NCI-H345 (cell line): ENCODE measurements at regions not wholly inside any gene's neighbourhood (a gene's known extent, or its start where the extent isn't known, plus 50 kb on each side); places are given as distances from the start of the nearest gene placed in this dataset.
"Not testable (repeated sequence)": the region's sequence is repeated elsewhere in the genome, so short reads cannot be mapped to it uniquely, and the experiment has no call there.

Experiments used
- DNase-seq: peaks from one replicate; lab custom pipeline; 2025; lab: John Stamatoyannopoulos, UW

DNA sequence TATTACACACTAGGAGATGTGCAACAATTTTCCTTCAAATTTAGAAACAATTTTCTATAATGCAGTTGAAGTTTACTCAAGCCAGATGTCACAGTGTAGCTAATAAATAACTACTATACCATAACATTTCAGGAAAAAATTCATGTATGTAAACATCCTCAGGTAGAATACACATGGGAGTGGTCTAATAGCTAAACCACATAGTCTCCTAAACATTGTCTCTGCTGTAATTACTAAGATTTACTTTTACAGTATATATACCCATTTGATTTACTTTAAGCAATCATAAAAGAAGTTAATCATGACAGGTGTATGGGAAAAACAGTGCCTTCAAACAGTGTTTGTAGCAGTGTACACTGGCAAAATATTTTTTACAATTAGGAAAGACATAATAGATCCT is 110.1 kb upstream of the GRM7 start:
- DNase-seq: no peak

DNA sequence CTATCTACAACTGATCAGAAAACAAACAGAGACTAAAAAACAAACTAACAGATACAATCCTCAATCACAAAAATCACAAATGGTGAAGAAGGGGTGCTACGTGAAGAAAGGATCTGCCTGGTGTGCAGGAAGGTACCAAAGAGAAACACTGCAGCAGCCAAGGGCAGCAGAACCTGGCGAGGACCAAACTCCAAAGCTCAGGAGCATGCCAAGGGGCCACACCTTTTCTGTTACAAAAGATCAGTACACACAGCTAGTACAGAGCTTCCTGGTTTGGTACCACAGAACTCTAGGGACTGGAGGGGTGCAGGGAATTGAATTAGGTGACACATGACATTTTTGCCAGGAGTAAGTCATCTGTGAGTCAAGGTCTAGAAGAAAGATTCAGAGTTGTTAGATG is 107.4 kb upstream of the GRM7 start:
- DNase-seq: no peak

DNA sequence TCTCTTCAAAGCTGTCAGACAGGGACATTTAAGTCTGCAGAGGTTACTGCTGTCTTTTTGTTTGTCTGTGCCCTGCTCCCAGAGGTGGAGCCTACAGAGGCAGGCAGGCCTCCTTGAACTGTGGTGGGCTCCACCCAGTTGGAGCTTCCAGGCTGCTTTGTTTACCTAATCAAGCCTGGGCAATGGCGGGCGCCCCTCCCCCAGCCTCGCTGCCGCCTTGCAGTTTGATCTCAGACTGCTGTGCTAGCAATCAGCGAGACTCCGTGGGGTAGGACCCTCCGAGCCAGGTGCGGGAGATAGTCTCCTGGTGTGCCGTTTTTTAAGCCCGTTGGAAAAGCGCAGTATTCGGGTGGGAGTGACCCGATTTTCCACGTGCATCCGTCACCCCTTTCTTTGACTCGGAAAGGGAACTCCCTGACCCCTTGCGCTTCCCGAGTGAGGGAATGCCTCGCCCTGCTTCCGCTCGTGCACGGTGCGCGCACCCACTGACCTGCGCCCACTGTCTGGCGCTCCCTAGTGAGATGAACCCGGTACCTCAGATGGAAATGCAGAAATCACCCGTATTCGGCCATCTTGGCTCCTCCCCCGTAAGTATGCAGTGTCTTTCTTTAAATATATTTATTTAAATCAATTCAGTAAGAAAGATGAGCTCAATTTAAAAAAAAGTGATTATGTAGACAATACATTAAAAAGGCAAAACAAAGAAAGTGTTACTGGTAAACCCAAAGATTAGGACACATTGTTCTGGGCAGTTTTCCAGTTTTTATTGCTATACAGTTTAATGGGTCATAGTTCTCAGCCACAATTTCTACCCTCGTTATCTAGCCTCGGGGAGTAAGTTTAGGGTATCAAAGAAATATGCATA is 91.2 kb upstream of the GRM7 start:
- not testable (repeated sequence) for DNase-seq

DNA sequence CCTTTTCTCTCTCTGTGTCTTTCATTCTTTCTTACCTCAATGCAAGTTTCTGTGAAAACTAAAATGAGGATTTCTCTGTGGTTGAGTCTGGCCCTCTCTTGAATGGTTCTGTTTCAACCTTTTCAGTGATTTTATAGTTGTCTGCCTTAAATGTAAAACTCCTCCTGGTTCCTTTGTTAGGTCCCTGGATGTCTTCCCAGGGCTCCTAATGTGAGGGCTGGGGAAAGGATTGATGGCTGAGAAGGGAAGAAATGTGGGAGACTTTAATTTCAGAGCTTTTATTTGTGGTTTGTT is 90.6 kb upstream of the GRM7 start:
- DNase-seq: no peak

DNA sequence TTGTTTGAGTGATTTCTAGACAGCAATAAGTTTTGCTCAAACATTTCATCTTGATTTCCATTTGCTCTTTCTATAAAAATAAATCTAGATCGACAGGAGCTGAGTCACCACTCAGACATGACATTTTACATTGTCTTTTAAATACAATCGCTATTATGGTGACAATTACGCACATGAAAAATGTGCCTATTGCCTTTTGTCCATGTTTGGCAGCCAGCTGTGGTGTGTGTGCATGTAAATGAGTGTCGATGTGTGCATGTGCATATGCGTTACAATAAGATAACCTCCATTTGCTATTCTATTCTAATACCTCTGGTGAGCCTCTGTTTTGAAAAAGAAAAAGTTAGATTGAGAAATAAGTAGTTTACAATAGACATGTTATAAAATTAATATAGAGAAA is 89.7 kb upstream of the GRM7 start:
- no peak for DNase-seq

GRCh38 chr3:6779140-6779539 is 81.8 kb upstream of the GRM7 start:
- no peak for DNase-seq

DNA sequence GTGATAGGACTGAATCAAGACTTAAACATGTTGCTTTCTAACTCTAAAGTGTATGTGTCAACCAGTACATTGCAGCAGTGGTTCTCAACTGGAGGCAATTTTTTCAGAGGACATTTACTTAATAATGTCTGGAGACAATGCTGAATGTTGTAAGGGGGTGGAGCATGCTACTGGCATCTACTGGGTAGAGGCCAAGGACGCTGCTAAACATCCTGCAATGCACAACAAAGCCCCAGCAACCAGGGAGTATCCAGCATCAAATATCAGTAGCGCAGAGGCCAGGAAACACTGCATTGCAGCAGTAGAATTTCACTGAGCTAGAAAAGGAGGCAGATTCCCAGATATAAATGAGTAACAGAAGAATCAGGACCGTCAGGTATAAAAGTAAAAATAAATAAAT is 79.8 kb upstream of the GRM7 start:
- DNase-seq: no peak

DNA sequence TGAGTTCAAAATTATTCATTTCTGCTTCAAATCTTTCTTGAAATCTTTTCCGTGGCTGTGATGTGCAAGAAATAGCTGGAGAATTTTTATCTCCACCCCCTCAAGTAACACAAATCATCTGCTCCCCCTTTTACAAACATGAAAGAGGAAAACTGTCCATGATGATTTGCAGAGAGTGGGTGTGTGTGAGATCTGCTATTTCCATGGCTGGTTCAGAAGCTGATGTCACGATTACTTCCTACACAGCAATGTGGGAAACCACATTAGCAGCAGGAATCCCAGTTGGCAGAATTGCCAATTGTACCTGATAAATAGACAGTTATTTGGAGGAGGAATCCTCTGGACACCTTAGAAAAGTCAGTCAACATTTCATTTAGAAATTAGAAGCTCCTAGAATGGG is 75.2 kb upstream of the GRM7 start:
- no peak for DNase-seq

DNA sequence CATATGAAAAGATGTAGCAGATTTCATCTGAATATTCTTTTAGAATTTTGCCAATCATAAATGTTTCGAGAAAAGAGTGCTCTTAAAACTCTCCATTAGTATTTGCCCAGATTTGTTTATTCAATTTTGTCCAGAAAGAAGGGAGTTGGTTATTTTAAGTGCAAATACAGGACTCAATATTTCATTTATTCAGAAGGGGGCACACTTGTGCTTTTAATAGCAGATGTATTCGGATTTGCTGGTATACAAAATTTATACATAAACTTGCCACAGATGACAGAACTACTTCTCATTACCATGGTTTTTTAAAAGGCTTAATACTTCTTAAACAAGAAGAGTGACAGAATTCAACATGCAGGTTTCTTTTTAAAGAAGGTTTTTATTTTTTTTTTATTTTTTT is 69.8 kb upstream of the GRM7 start:
- no peak for DNase-seq

DNA sequence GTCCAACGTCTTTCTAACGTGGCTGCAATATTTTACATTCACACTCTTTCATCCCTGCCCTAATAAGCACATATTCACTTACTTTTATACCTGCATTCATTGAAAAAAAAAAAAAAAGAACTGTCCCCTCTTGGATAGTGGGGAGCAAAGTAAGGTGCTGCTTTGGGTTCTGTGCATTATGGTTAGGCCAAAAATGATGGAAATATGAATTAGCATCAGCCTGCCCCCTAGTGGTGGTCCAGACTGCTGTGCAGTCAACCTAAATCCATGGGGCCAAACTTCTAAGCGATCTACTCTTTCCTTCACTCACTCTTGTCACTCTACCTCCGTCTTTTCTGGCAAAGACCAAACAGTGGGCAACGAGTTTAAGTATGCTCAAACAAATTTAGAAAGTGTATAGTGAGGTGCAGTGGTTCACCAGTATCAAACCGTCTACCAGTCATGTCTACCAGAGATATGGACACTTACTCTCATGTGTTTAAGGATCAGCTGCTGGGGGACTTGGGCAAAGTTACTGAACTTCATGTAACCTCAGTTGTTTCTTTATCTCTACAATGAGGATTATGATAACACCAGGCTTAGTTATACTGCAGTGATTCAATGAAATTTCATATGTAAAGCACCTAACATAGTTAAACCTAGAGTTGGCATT is 61.5 kb upstream of the GRM7 start:
- DNase-seq: peak; percentile 8

DNA sequence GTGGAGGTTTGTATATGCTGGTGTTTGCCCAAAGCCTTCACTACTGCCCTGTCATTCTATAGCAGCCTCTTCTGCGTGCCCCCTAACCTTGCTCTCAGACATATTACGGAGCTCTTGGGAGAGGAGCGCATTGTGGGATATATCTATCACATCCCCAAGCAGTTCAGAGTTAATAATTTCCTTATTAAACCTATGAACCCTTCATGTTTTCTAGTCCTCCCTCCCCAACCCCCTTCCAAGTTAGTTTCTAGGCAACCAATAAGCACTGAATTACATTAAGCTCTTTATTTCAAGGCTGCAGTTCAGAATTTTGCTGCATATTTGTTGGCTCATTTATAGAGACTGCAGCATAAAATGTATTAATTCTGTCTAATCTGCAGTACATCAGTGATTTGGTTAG is 57.3 kb upstream of the GRM7 start:
- peak; percentile 16 for DNase-seq

DNA sequence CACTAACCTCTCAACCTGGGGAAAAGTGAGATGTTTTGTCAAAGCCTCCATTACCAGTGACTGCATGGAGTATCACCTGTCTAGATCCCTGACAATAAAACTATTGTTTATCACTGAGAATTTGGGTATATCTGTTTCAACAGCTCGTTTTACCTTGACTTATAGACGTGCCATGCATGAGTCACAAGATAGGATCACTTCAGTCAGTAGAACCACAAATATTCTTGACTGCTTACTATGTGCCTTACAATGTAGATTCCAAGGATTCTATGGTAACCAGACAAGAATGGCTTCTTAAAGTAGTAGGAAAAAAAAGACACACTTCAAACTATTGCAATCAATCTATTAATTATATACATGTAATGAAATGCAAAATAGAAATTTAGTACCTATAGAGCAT is 55.7 kb upstream of the GRM7 start:
- DNase-seq: no peak

- DNase-seq: no peak
These were observed 53.9 kb upstream of the GRM7 start for GRCh38 chr3:6806991-6807390.

- DNase-seq: peak; percentile 74
These were observed 52.8 kb upstream of the GRM7 start for GRCh38 chr3:6807967-6808588.

DNA sequence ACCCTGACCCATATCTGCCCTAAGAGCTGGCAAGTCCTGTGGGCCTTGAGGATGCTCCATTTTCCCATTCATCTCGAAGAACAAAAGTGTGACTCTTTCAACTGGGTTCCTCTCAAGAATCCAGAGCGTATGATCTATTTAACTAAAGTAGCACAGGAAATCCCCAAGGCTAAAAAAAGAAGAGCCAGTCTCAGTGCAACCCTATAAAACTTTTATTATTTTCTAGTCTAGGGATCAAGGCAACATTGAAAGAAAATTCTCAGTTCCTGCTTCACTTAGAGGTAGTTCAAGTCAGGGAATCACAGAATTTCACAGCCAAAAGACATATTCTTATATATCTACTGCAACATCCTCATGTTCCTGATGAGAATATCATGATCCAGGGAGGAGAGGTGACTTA is 51.6 kb upstream of the GRM7 start:
- no peak for DNase-seq
